ENCODE measurements at regions not wholly inside any gene's neighbourhood (a gene's known extent, or its start where the extent isn't known, plus 50 kb on each side); places are given as distances from the start of the nearest gene placed in this dataset.

DNA sequence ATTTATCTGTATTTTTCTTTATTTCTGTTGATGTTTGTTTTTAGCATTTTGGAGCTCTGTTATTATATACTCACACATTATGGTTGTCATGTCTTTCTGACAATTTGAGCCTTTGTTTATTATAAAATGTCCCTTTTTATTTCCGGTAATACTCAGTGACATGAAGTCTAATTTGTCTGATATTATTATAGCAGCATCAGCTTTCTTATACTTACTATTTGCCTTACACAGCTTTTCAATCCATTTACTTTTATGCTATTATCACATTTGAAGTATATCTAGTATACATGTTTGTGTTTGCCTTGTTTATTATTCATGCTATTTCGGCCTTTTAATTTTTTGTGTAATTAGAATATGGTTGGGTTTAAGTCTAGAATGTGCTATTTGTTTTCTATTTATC, 430.6 kb upstream of the FANCL start:
- H3K9ac ChIP-seq (ENCODE audit: low read length): no peak overlapping the region
- no peaks in the 10 kb centered on the region for H3K27me3 ChIP-seq (ENCODE audit: low read length)
- H3K9me2 ChIP-seq (replicated peaks; ENCODE audit: insufficient read depth, low read length): no peaks in the 10 kb centered on the region
- no peak overlapping the region for H3K27ac ChIP-seq (ENCODE audit: low read depth, low read length)
- no peak overlapping the region for H2AFZ ChIP-seq (ENCODE audit: low read depth, low read length, severe bottlenecking)
- H3F3A ChIP-seq (ENCODE audit: insufficient read depth): no peaks in the 10 kb centered on the region
- no peaks in the 10 kb centered on the region for H4K20me1 ChIP-seq (ENCODE audit: low read depth, low read length)
- no peaks in the 10 kb centered on the region for H3K79me2 ChIP-seq (ENCODE audit: insufficient read depth, low read length)
- H3K4me3 ChIP-seq (ENCODE audit: insufficient read depth, low read length, poor library complexity, severe bottlenecking): no peak overlapping the region
- H3K4me2 ChIP-seq (ENCODE audit: low read depth, low read length, poor library complexity, severe bottlenecking): no peak overlapping the region
- TF ChIP-seq, protein P1, sequence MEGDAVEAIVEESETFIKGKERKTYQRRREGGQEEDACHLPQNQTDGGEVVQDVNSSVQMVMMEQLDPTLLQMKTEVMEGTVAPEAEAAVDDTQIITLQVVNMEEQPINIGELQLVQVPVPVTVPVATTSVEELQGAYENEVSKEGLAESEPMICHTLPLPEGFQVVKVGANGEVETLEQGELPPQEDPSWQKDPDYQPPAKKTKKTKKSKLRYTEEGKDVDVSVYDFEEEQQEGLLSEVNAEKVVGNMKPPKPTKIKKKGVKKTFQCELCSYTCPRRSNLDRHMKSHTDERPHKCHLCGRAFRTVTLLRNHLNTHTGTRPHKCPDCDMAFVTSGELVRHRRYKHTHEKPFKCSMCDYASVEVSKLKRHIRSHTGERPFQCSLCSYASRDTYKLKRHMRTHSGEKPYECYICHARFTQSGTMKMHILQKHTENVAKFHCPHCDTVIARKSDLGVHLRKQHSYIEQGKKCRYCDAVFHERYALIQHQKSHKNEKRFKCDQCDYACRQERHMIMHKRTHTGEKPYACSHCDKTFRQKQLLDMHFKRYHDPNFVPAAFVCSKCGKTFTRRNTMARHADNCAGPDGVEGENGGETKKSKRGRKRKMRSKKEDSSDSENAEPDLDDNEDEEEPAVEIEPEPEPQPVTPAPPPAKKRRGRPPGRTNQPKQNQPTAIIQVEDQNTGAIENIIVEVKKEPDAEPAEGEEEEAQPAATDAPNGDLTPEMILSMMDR (IDR thresholded peaks at IDR 0.05; ENCODE audit: insufficient read depth, low read length, poor library complexity, severe bottlenecking): no peak
- TF ChIP-seq EZH2phosphoT487 (conservative IDR thresholded peaks at IDR 0.05; ENCODE audit: low read length): no peak
- H3K9me3 ChIP-seq (ENCODE audit: insufficient read depth, low read length): no peaks in the 10 kb centered on the region
- no peaks in the 10 kb centered on the region for H3K36me3 ChIP-seq (ENCODE audit: low read length)

DNA sequence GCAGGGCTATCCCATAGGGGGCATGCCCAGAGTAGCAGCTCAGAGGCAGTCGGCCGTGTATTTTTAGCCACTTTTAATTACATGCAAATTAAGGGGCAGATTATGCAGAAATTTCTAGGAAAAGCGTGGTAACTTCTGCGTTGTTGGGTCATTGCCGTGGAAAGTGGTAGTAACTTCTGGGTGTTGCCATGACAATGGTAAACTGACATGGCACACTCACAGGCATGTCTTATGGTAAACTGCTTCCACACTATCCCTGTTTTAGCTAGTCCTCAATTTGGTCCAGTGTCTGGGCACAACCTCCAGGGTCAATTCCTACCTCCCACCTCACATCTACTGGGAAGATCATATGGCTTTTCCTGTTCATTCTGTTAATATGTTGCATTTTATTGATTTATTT, 428.9 kb upstream of the FANCL start:
- TF ChIP-seq, protein P1 (IDR thresholded peaks at IDR 0.05; ENCODE audit: insufficient read depth, low read length, poor library complexity, severe bottlenecking): no peak
- no peak for TF ChIP-seq EZH2phosphoT487 (conservative IDR thresholded peaks at IDR 0.05; ENCODE audit: low read length)
- Histone ChIP-seq H3K9ac (ENCODE audit: low read length) (no peak overlapping the region), H3K9me3 (ENCODE audit: insufficient read depth, low read length) (no peaks in the 10 kb centered on the region), H3K4me3 (ENCODE audit: insufficient read depth, low read length, poor library complexity, severe bottlenecking) (no peak overlapping the region), H3K27ac (ENCODE audit: low read depth, low read length) (no peak overlapping the region), H3K36me3 (ENCODE audit: low read length) (no peaks in the 10 kb centered on the region), H2AFZ (ENCODE audit: low read depth, low read length, severe bottlenecking) (no peak overlapping the region), H3K27me3 (ENCODE audit: low read length) (no peaks in the 10 kb centered on the region), H3F3A (ENCODE audit: insufficient read depth) (no peaks in the 10 kb centered on the region), H3K4me2 (ENCODE audit: low read depth, low read length, poor library complexity, severe bottlenecking) (no peak overlapping the region), H4K20me1 (ENCODE audit: low read depth, low read length) (no peaks in the 10 kb centered on the region), H3K79me2 (ENCODE audit: insufficient read depth, low read length) (no peaks in the 10 kb centered on the region), H3K9me2 (replicated peaks; ENCODE audit: insufficient read depth, low read length) (no peaks in the 10 kb centered on the region)

DNA sequence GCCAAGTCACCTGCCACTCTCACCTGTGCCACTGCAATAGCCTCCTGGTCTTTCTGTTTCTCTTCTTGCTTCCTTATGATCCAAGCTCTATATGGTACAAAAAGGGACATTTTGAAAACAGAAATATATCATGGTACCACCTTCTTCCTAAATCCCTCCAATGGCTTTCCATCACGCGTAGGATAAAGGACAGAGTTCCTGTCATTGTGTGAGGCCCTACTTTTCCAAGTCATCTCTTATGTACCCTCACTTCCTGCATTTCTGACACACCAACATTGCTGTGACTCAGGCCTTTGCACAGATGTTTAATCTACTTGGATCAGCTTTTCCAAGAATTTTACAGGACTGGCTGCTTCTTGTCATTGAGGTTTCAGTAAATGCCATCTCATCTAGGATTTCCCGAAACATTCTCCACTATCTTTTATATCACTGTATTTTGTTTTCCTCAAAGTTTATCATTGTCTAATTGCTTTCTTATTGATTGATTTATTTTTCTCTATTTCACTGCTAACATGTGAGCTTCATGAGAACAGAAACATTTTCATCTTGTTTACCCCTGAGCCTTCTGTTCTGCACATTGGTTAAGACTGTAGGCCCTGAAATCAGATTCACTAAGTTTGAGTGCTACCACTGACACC, 426.1 kb upstream of the FANCL start:
- no peak overlapping the region for H3K4me3 ChIP-seq (ENCODE audit: insufficient read depth, low read length, poor library complexity, severe bottlenecking)
- no peak overlapping the region for H2AFZ ChIP-seq (ENCODE audit: low read depth, low read length, severe bottlenecking)
- TF ChIP-seq, protein P1 (IDR thresholded peaks at IDR 0.05; ENCODE audit: insufficient read depth, low read length, poor library complexity, severe bottlenecking): no peak

More for the DNA sequence above, 426.1 kb upstream of the FANCL start:
- no peaks in the 10 kb centered on the region for H4K20me1 ChIP-seq (ENCODE audit: low read depth, low read length)
- no peak overlapping the region for H3K4me2 ChIP-seq (ENCODE audit: low read depth, low read length, poor library complexity, severe bottlenecking)
- H3K79me2 ChIP-seq (ENCODE audit: insufficient read depth, low read length): no peaks in the 10 kb centered on the region
- H3K9ac ChIP-seq (ENCODE audit: low read length): no peak overlapping the region
- no peaks in the 10 kb centered on the region for H3K9me3 ChIP-seq (ENCODE audit: insufficient read depth, low read length)
- no peaks in the 10 kb centered on the region for H3K36me3 ChIP-seq (ENCODE audit: low read length)
- no peaks in the 10 kb centered on the region for H3K27me3 ChIP-seq (ENCODE audit: low read length)
- H3K9me2 ChIP-seq (replicated peaks; ENCODE audit: insufficient read depth, low read length): no peaks in the 10 kb centered on the region
- H3F3A ChIP-seq (ENCODE audit: insufficient read depth): no peaks in the 10 kb centered on the region
- H3K27ac ChIP-seq (ENCODE audit: low read depth, low read length): no peak overlapping the region
